H9 (cell line): ENCODE measurements at regions not wholly inside any gene's neighbourhood (a gene's known extent, or its start where the extent isn't known, plus 50 kb on each side); places are given as distances from the start of the nearest gene placed in this dataset.

ENCODE experiments used
- DNase-seq: peaks from one replicate; pipeline ENCODE4 v3.0.0-alpha.2; 2017
- H2AFZ ChIP-seq: one replicate; pipeline ENCODE4 v1.6.1; 2013; ENCODE audit warnings: mild to moderate bottlenecking, low read length, control low read depth, moderate library complexity
- H2AK5ac ChIP-seq: 2 replicates; pipeline ENCODE4 v1.6.1; 2013; ENCODE audit warnings: low read length, control low read depth, mixed read lengths; ENCODE audit not compliant: insufficient read length
- H2BK120ac ChIP-seq: one replicate; pipeline ENCODE4 v1.6.1; 2013; ENCODE audit warnings: low read depth, mild to moderate bottlenecking, low read length, control low read depth, inconsistent platforms; ENCODE audit not compliant: poor library complexity, severe bottlenecking
- H2BK12ac ChIP-seq: 2 replicates; pipeline ENCODE4 v1.6.1; 2013; ENCODE audit warnings: low read length, control low read depth, mixed read lengths, low read depth; ENCODE audit not compliant: insufficient read length
- H2BK15ac ChIP-seq: 2 replicates; pipeline ENCODE4 v1.6.1; 2013; ENCODE audit warnings: low read depth, low read length, control low read depth
- H2BK20ac ChIP-seq: one replicate; pipeline ENCODE4 v1.6.1; 2013; ENCODE audit warnings: low read depth, mild to moderate bottlenecking, low read length, control low read depth, inconsistent platforms; ENCODE audit not compliant: poor library complexity, severe bottlenecking
- H2BK5ac ChIP-seq: 2 replicates; pipeline ENCODE4 v1.6.1; 2013; ENCODE audit warnings: low read length, control low read depth, mixed read lengths; ENCODE audit not compliant: insufficient read length
- H3K14ac ChIP-seq: 2 replicates; pipeline ENCODE4 v1.6.1; 2013; ENCODE audit warnings: low read length, control low read depth; ENCODE audit not compliant: insufficient read depth
- H3K18ac ChIP-seq: 2 replicates; pipeline ENCODE4 v1.6.1; 2013; ENCODE audit warnings: low read depth, mild to moderate bottlenecking, mixed read lengths, low read length, control low read depth; ENCODE audit not compliant: insufficient read length
- H3K23ac ChIP-seq: 2 replicates; pipeline ENCODE4 v1.6.1; 2013; ENCODE audit warnings: low read length, control low read depth, mixed read lengths, low read depth; ENCODE audit not compliant: insufficient read length
- H3K23me2 ChIP-seq: 2 replicates; pipeline ENCODE4 v1.6.1; 2013; ENCODE audit warnings: low read depth, mild to moderate bottlenecking, mixed read lengths, low read length, control low read depth; ENCODE audit not compliant: insufficient read length, poor library complexity, severe bottlenecking
- H3K27ac ChIP-seq: 2 replicates; pipeline ENCODE4 v1.5.1; 2013; ENCODE audit warnings: low read length, control low read depth, mixed read lengths, low read depth; ENCODE audit not compliant: insufficient read length
- H3K27me3 ChIP-seq: 2 replicates; pipeline ENCODE4 v1.6.1; 2013; ENCODE audit warnings: low read length, control low read depth, inconsistent platforms; ENCODE audit not compliant: insufficient read depth
- H3K4ac ChIP-seq: 2 replicates; pipeline ENCODE4 v1.6.1; 2013; ENCODE audit warnings: low read depth, mild to moderate bottlenecking, control low read depth, inconsistent platforms, low read length, moderate library complexity
- H3K4me1 ChIP-seq: 2 replicates; pipeline ENCODE4 v1.6.1; 2013; ENCODE audit warnings: low read length, control low read depth, inconsistent platforms; ENCODE audit not compliant: insufficient read depth
- H3K4me2 ChIP-seq: 2 replicates; pipeline ENCODE4 v1.6.1; 2013; ENCODE audit warnings: low read length, control low read depth, mixed read lengths; ENCODE audit not compliant: insufficient read length, insufficient read depth
- H3K56ac ChIP-seq: 2 replicates; pipeline ENCODE4 v1.6.1; 2013; ENCODE audit warnings: low read depth, mild to moderate bottlenecking, mixed read lengths, low read length, control low read depth; ENCODE audit not compliant: insufficient read length
- H3K79me1 ChIP-seq: 2 replicates; pipeline ENCODE4 v1.6.1; 2013; ENCODE audit warnings: low read depth, mild to moderate bottlenecking, moderate library complexity, low read length, control low read depth, inconsistent platforms; ENCODE audit not compliant: insufficient read depth, poor library complexity, severe bottlenecking
- H3K79me2 ChIP-seq: 2 replicates; pipeline ENCODE4 v1.6.1; 2013; ENCODE audit warnings: low read length, control low read depth, inconsistent platforms; ENCODE audit not compliant: insufficient read depth
- H3K9ac ChIP-seq: 2 replicates; pipeline ENCODE4 v1.6.1; 2013; ENCODE audit warnings: low read length, control low read depth, mixed read lengths; ENCODE audit not compliant: insufficient read length; ENCODE audit errors: extremely low read depth
- H3K9me3 ChIP-seq: one replicate; pipeline ENCODE4 v1.6.1; 2013; ENCODE audit warnings: low read depth, low read length, inconsistent platforms; ENCODE audit not compliant: control insufficient read depth
- H3T11ph ChIP-seq: one replicate; pipeline ENCODE4 v1.6.1; 2013; ENCODE audit warnings: mild to moderate bottlenecking, low read length, control low read depth, inconsistent platforms
- H4K20me1 ChIP-seq: one replicate; pipeline ENCODE4 v1.6.1; 2013; ENCODE audit not compliant: control insufficient read depth, insufficient read length, insufficient read depth
- H4K5ac ChIP-seq: 2 replicates; pipeline ENCODE4 v1.6.1; 2013; ENCODE audit warnings: low read depth, mild to moderate bottlenecking, mixed read lengths, low read length, control low read depth; ENCODE audit not compliant: insufficient read length
- H4K8ac ChIP-seq: replicated peaks from 2 replicates; pipeline ENCODE4 v1.6.1; 2013; ENCODE audit warnings: low read length, control low read depth, mixed read lengths, low read depth; ENCODE audit not compliant: insufficient read length
- H4K91ac ChIP-seq: 2 replicates; pipeline ENCODE4 v1.6.1; 2013; ENCODE audit warnings: low read depth, mild to moderate bottlenecking, moderate library complexity, mixed read lengths, low read length, control low read depth; ENCODE audit not compliant: insufficient read length
- H3K27ac Mint-ChIP-seq, 3 experiments: 2 replicates in 2 of 3; 3 replicates in 1 of 3; pipeline ENCODE4 v1.8.0; 2020 to 2021; ENCODE audit warnings: mixed read lengths in 3 of 3, mild to moderate bottlenecking in 1 of 3, moderate library complexity in 1 of 3
- H3K27me3 Mint-ChIP-seq: 2 replicates; pipeline ENCODE4 v1.8.0; 2021; ENCODE audit warnings: low read depth, mild to moderate bottlenecking, moderate library complexity, mixed read lengths
- H3K36me3 Mint-ChIP-seq, 3 experiments: 2 replicates in 2 of 3; 3 replicates in 1 of 3; pipeline ENCODE4 v1.8.0; 2020 to 2021; ENCODE audit warnings: low read depth in 3 of 3, mixed read lengths in 3 of 3; ENCODE audit not compliant: insufficient read depth in 1 of 3
- H3K4me1 Mint-ChIP-seq, 2 experiments: 2 replicates each; pipeline ENCODE4 v1.8.0; 2020; ENCODE audit warnings: mixed read lengths in 2 of 2
- H3K4me3 Mint-ChIP-seq, 2 experiments: 2 replicates in 1 of 2; 3 replicates in 1 of 2; pipeline ENCODE4 v1.8.0; 2020 to 2021; ENCODE audit warnings: mild to moderate bottlenecking in 2 of 2, mixed read lengths in 2 of 2, moderate library complexity in 1 of 2
- H3K9me3 Mint-ChIP-seq, 2 experiments: 2 replicates in 1 of 2; 3 replicates in 1 of 2; pipeline ENCODE4 v1.8.0; 2020; ENCODE audit warnings: mild to moderate bottlenecking in 2 of 2, mixed read lengths in 2 of 2, moderate library complexity in 1 of 2
- CTCF ChIP-seq: fragments of 200-600 bp; sonication (generic); conservative IDR thresholded peaks from 3 replicates; pipeline ENCODE4 v1.8.0; 2021; ENCODE audit warnings: antibody characterized with exemption, mild to moderate bottlenecking
- WGBS: extraction: QIAGEN DNeasy Blood & Tissue Kit; methylation state at CpG from one replicate; pipeline ENCODE4 v1.1.7; 2013; ENCODE audit warnings: missing lambda C conversion rate, low lambda C conversion rate, mixed read lengths; ENCODE audit not compliant: insufficient read length; ENCODE audit errors: extremely low coverage; 5-methylcytosine and 5-hydroxymethylcytosine counted together

- Histone ChIP-seq H3K4ac (no peak overlapping the region), H3K9me3 (no peaks in the 10 kb centered on the region), H3K79me1 (no peaks in the 10 kb centered on the region), H3K23ac (no peak overlapping the region), H3K56ac (no peak overlapping the region), H3K14ac (no peak overlapping the region), H2BK20ac (no peak overlapping the region), H3K18ac (no peak overlapping the region), H3T11ph (no peak overlapping the region), H3K27me3 (no peaks in the 10 kb centered on the region), H4K20me1 (no peaks in the 10 kb centered on the region), H3K9ac (no peak overlapping the region), H4K5ac (no peak overlapping the region), H3K4me1 (peaks cover 3% of the 10 kb centered on the region; the same call in 1 of the 2 replicates), H3K79me2 (no peaks in the 10 kb centered on the region), H2BK120ac (no peak overlapping the region), H3K23me2 (no peaks in the 10 kb centered on the region), H2AK5ac (no peak overlapping the region), H3K4me2 (no peak overlapping the region), H4K91ac (no peak overlapping the region), H2BK5ac (no peak overlapping the region), H2AFZ (no peak overlapping the region), H2BK12ac (no peak overlapping the region), H2BK15ac (no peak overlapping the region), H4K8ac (no peak overlapping the region), H3K27ac (no peak overlapping the region)
- Mint-ChIP-seq H3K4me1 (peaks cover 28 to 52% of the 10 kb centered on the region in 2 experiments), H3K36me3 (no peaks in the 10 kb centered on the region), H3K27ac (no peak overlapping the region), H3K9me3 (no peaks in the 10 kb centered on the region), H3K4me3 (no peak overlapping the region), H3K27me3 (no peaks in the 10 kb centered on the region; the same call in 1 of the 2 replicates)
- no peak for TF ChIP-seq CTCF
- WGBS, result no CpG with 5 or more reads among the region's 1 CpG
- no peak for DNase-seq
These were observed 230.3 kb upstream of the TBL1XR1 start for GRCh38 chr3:177427540-177427939.
